ENCODE measurements at regions not wholly inside any gene's neighbourhood (a gene's known extent, or its start where the extent isn't known, plus 50 kb on each side); places are given as distances from the start of the nearest gene placed in this dataset.

DNA sequence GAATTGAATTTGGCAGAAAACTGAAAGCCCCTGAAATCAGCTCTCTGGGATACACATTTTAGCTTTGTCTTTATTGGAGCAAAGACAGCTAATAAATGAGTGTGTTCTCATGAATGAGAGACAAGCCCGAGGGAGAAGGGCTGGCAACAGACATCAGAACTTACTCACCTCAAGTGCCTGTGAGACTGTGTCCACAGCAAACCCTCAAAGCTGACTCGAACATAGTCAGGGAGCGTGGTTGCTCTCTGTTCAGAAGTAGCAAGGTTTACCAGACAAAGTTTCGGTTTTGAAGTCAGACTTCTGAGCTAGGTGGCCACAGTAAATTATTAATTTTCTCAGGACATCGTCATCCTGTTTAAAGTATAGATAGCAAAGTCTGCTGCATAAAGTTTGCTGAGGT lies 207.9 kb downstream of the CMPK2 start:
- no peak overlapping the region for H3K4me3 ChIP-seq
- H3K4me1 ChIP-seq: no peaks in the 10 kb centered on the region
- no peaks in the 10 kb centered on the region for H3K9me3 ChIP-seq
- TF ChIP-seq, protein P1, sequence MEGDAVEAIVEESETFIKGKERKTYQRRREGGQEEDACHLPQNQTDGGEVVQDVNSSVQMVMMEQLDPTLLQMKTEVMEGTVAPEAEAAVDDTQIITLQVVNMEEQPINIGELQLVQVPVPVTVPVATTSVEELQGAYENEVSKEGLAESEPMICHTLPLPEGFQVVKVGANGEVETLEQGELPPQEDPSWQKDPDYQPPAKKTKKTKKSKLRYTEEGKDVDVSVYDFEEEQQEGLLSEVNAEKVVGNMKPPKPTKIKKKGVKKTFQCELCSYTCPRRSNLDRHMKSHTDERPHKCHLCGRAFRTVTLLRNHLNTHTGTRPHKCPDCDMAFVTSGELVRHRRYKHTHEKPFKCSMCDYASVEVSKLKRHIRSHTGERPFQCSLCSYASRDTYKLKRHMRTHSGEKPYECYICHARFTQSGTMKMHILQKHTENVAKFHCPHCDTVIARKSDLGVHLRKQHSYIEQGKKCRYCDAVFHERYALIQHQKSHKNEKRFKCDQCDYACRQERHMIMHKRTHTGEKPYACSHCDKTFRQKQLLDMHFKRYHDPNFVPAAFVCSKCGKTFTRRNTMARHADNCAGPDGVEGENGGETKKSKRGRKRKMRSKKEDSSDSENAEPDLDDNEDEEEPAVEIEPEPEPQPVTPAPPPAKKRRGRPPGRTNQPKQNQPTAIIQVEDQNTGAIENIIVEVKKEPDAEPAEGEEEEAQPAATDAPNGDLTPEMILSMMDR (IDR thresholded peaks at IDR 0.05): no peak
- ATAC-seq: peak; percentile 48
- H3K27ac ChIP-seq: no peak overlapping the region
- DNase-seq: no peak
- no peaks in the 10 kb centered on the region for H3K27me3 ChIP-seq
- intact Hi-C loops (cut with DNase I): no loop called here
- no peaks in the 10 kb centered on the region for H3K36me3 ChIP-seq

DNA sequence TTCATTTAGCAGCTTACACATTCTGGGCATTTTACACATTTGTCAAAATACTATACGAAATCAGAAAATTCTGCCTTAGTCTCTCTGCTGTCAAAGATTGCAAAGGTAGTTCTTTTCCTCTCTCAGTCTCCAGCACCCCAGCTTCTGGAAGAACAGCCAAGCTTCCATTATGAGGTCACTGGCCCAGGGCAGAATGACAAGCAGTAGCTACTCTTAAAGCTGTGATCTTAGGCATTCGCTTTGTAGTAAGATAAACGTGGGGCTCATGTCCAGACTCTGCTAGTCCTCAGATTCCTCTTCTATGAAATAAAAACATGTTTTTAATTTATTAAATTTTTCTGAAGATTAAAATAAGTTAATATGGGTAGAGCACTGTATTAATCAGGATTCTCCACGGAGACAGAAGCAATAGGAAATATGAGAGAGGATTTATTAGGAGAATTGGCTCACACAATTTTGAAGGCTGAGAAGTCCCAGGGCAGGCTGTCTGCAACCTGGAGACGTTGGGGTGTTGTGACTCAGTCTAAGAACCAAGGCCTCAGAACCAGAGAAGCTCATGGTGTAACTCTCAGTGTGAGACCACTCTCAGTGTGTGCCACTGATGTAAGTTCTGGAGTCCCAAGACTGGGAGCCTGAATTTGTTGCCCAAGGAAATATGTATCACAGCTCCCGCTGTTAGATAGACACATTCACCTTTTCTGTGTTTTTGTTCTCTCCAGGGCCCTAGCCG lies 201.2 kb downstream of the CMPK2 start:
- no peak for DNase-seq
- no peaks in the 10 kb centered on the region for H3K4me1 ChIP-seq
- no peaks in the 10 kb centered on the region for H3K9me3 ChIP-seq
- no peak overlapping the region for H3K27ac ChIP-seq
- H3K27me3 ChIP-seq: no peaks in the 10 kb centered on the region
- intact Hi-C loops (cut with DNase I): no loop called here
- no peak for ATAC-seq
- TF ChIP-seq, protein P1 (IDR thresholded peaks at IDR 0.05): no peak
- no peak overlapping the region for H3K4me3 ChIP-seq
- no peaks in the 10 kb centered on the region for H3K36me3 ChIP-seq

DNA sequence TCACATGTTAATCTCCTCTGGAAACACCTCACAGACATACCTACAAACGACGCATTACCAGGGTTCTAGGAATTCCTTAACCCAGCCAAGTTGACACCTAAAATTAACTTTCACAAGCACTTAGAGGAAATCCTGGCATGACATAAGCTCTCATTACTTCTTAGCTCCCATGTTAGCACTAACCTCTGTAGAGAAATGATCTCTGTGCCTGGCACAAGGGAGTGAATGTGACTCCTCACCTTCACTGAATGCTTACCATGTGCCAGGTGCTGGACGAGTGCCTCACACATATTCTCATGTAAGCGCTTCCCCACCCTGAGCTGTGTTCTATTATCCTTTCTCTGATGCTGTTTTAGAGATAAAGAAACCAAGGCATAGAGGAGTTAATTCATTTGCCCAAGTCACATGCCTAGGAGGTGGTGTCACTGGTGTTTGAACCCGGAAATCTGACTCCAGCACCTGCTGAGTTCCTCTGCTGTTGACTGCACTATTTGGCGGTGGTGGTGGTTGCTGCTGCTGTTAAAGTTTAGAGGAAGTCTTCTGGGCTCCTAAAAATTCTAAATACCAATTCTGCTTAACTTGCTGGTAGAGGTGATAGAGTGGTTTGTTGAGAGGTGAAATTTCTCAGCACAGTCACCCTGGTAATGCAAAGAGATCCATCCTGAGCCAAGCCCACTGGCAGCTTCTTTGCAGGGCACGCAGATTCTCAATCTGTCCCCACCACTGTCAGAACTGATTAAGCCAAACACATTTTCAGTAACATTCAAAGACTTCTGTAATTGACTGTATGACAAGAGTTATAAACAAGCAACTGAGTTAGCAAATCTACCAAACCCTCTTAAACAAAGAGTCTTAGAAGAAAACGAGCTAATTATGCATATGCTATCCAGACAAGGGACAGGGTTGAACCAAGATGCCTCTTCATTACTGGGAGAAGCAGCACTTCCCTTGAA lies 200.3 kb downstream of the CMPK2 start:
- TF ChIP-seq, protein P1 (IDR thresholded peaks at IDR 0.05): no peak
- Histone ChIP-seq H3K4me1 (no peaks in the 10 kb centered on the region), H3K27ac (no peak overlapping the region), H3K36me3 (no peaks in the 10 kb centered on the region), H3K27me3 (no peaks in the 10 kb centered on the region), H3K4me3 (no peak overlapping the region), H3K9me3 (no peaks in the 10 kb centered on the region)
- no peak for ATAC-seq
- intact Hi-C loops (cut with DNase I): no loop called here
- no peak for DNase-seq

DNA sequence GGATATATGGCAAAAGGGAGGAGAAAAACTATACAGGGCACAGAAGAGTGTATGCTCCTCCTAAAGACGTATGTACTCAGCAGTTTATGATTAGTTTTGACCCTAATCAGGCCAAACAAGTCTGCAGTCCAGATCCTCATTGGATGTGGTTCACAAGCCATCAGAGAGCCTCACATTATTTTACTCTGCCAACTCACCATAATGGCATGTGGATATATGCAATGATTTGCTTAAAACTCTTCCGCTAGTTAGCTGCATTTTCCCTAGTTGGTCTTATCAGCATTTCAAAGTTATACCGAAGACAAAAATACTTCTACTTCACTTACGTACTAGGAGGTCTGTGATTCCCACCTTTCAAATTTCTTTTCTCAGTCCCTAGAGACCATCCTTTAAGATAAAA lies 198.4 kb downstream of the CMPK2 start:
- Histone ChIP-seq H3K4me3 (no peak overlapping the region), H3K27ac (no peak overlapping the region), H3K36me3 (no peaks in the 10 kb centered on the region), H3K27me3 (no peaks in the 10 kb centered on the region), H3K4me1 (no peaks in the 10 kb centered on the region), H3K9me3 (no peaks in the 10 kb centered on the region)
- intact Hi-C loops (cut with DNase I): no loop called here
- DNase-seq (no peak), ATAC-seq (no peak)
- TF ChIP-seq, protein P1 (IDR thresholded peaks at IDR 0.05): no peak

DNA sequence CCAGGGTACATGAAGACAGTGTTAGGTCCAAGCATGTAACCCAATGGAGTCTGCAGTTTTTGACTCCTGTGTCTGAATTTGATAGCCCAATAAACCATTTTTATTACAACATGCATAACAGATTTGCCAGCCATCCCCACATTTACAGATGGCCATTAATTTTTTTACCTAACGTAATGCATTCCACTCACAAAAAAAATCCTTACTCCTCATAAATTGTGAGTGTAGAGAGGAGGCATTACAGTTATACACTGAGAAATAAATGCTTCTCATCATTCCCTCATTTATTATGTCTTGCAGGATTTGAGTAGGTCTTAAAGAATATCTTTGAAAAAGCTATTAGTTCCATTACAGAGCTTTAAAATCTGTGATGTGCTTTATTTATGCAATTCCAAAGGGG lies 193.8 kb downstream of the CMPK2 start:
- Histone ChIP-seq H3K27ac (no peak overlapping the region), H3K4me1 (no peaks in the 10 kb centered on the region), H3K36me3 (no peaks in the 10 kb centered on the region), H3K27me3 (no peaks in the 10 kb centered on the region), H3K9me3 (no peaks in the 10 kb centered on the region), H3K4me3 (no peak overlapping the region)
- intact Hi-C loops (cut with DNase I): no loop called here
- ATAC-seq (no peak), DNase-seq (no peak)
- TF ChIP-seq, protein P1 (IDR thresholded peaks at IDR 0.05): no peak
